Colon (tissue), 2 donors: ENCODE measurements at regions not wholly inside any gene's neighbourhood (a gene's known extent, or its start where the extent isn't known, plus 50 kb on each side); places are given as distances from the start of the nearest gene placed in this dataset.

Experiments used
- FAIRE-seq: peaks from 2 replicates; lab custom pipeline; 2012; peaks lifted over from hg19 to GRCh38; lab: Jason Lieb, UNC
- donor health status: control.
- donor health status: control.

GRCh38 chr5:30734118-30734517 lies 459.4 kb upstream of the CDH6 start:
- no peak for FAIRE-seq

GRCh38 chr5:30725073-30725472 lies 468.4 kb upstream of the CDH6 start:
- no peak for FAIRE-seq

GRCh38 chr5:30698217-30698616 lies 495.3 kb upstream of the CDH6 start:
- FAIRE-seq = no peak

- FAIRE-seq = no peak
These were observed 500.2 kb upstream of the CDH6 start for GRCh38 chr5:30693326-30693725.

DNA sequence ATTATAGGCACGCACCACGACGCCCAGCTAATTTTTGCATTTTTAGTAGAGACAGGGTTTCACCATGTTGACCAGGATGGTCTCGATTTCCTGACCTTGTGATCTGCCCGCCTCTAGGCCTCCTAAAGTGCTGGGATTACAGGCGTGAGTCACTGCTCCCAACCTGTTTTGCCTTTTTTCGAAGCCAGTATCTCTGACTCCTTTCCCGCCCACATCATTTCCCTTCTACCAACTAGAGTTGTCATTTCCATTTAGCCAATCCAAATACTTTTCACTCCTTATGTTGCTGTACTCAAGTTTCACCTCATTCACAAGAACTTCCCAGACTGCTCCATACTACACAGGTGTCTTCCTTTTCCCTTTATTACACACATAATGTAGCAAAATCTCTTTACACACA lies 502.6 kb upstream of the CDH6 start:
- no peak for FAIRE-seq

GRCh38 chr5:30687461-30687860 lies 506.0 kb upstream of the CDH6 start:
- FAIRE-seq = no peak

DNA sequence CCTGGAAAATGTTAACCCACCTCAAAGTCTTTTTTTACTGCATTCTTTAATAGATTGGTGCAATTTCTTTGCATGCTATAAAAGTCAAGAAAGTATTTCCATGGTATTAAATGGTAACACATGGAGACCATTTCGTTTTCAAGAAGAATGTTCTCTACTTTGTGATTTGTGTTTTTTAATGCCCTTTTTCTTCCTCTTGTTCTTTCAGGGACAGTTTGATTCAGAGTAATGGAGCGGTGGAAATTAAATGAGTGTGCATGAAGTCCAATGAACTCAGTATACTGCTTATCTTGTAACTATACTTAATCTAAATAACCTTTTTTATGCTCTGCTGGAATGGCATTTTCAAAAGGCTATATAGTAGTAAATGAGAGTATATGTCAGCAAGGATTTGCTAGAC lies 507.0 kb upstream of the CDH6 start:
- FAIRE-seq = no peak

GRCh38 chr5:30676223-30676840 lies 517.2 kb upstream of the CDH6 start:
- FAIRE-seq = no peak

DNA sequence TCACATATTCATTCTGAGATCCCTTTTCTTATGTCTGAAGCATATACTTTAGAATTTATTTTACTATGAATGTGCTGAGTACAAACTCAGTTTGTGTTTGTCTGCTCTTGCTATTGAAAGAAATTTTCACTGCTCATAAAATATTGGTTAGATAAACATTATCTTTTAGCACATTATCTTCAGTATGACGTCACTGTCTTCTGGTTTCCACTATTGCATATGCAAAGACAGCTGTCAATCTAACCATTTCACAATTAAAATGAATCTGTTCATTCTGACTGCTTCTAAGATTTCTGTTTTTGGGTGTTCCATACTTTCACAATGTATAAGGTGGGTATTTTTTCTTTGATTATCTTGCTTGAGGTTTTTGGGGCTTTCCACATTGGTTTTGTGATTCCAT lies 526.2 kb upstream of the CDH6 start:
- no peak for FAIRE-seq

- FAIRE-seq = no peak
These were observed 530.0 kb upstream of the CDH6 start for GRCh38 chr5:30663536-30663935.

- FAIRE-seq = no peak
These were observed 531.1 kb upstream of the CDH6 start for GRCh38 chr5:30662373-30662772.

DNA sequence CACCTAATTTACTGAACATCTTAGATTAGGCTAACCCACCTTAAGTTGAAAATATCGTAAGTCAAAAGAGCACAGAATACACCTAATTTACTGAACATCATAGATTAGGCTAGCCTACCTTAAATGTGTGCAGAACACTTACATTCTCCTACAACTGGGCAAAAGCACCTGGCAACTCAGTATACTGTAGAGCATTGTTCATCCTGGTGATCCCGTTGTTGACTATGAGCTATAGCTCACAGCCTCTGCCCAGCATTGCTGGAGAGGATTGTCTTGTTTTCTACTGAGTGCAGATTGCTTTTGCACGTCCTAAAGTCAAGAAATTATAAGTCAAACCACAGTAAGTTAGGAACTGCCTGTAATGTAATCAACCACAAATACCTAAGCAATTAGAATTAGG lies 531.8 kb upstream of the CDH6 start:
- FAIRE-seq = no peak

DNA sequence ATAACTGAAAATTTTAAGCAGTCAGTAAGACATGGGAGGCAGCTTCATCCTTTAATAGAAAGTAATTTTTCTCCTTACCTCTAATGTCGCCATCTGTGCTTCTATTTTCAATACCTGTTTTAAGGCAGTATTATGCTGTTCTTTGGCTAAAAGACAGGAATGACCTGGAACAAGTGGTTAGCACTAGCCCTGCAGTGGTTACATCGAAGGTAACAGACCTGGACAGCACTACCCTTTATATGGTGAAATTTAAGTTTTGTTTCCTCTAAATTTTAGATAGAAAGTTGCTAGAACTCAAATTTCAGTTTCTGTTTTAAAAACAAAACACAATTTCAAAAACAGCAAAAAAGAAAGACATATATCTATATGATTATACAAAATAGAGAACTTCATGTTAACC lies 534.1 kb upstream of the CDH6 start:
- FAIRE-seq = no peak

DNA sequence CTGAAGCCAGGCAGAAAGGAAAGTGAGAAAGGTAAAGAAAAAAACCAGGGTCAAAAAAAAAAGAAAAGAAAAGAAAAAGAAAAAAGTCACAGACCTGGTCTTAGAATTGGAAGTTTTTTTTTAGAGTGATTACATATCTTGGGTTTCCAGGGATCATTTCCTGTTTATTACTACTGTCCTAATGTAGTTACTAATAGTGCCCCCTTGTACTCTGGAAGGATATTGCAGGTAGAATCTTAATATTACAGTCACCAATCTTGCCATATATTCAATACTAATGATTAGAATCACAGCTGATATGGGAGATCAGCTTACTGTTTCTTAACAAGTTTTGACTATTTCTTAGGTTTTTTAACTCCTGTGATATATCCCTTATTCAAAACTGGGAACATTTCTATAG lies 543.2 kb upstream of the CDH6 start:
- FAIRE-seq = no peak

DNA sequence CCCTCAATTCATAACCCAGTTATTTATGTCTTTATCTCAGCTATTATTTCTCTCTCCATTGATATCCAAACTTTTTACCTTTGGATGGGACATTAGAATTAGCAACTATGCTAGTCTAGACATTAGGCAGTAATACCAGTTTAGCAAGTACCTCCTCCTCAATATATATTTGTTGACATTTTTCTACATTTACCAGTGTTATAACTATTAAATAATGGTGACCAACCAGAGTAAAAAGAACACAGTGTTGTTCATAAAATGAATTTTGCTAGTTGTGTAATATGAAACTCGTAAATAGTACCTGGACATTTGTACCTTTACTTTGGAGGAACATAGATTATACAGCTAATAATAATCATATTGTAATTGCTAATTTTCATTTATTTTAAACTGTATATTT lies 554.6 kb upstream of the CDH6 start:
- no peak for FAIRE-seq

DNA sequence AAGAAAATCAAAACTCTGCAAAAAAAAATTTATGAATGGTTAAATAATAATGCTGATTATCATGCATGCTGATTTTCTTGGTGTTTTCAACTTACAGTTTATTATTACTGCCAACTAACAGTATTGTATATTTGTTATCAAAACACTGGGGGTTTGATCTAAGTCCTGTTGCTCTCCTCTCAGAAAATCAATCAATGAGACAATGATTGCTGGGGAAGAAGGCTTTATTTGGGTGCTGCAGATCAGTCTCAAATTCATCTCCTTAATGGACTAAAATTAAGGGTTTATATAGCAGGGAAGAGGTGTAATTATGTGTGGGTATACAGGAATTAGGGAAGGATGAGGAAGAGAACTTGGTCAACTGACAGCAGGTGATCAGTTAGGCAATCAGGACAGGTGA lies 565.5 kb upstream of the CDH6 start:
- no peak for FAIRE-seq

DNA sequence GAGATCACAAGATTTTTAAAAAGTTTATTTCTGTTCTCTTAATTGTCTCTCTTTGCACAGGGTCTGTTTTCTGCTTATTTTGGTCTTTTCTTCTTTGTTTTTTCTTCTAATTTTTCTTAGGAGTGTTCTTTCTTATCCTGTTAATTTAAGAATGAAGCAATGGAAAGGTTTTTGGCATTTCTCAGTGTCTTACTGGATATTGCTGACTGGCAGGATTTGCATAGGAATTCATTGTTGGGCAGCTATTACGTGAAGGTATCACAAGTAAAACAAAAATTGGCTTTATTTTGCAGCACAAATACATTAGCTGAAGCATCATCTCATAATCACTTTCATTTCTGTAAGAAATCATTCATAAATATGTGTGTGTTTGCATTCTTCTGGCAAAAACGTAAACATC lies 566.9 kb upstream of the CDH6 start:
- FAIRE-seq = no peak

DNA sequence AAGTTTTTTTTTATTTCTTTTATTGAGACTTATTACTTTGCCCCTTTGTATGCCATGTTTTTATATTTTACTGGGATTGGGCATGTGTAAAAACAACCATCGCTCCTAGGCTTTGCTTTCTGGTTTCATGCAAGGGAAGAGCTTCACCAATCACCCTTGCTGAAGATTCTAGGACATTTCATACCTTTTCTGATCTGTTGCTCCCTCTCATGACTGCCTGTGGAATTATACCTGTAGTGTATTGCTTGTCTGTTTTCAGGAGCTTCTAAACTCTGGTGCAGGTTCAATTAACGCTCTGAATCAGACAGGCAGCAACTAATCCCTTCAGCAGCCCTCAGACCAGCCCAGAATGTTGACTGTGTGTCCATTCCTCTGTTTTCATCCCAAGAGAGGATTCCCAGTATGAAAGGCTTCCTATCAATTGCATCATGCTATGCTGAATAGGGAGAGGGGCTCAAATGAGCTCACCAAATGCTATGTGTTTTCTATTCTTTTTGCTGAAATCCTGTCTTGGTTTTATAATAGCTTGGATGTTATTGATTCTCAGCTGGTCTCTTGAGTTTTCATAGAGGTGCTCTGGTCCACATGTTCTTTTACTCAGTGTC lies 572.9 kb upstream of the CDH6 start:
- no peak for FAIRE-seq

DNA sequence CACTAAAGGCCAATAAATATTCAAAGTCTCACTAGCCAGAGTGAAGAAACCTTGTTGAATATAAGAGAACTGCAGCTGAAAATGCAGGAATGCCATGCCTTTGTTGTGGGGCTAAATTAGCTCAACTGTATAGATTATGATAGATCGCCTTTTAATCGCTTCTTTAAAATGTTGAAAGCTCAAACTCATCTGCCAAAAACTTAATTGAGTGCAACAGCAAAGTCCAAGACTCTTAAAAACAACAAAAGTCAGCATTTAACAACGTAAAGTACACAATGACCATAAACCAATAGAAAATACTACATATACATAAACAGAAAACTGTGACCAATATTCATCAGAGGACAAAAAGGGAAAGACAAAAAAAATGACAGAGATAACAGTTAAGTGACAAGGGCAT lies 585.0 kb upstream of the CDH6 start:
- FAIRE-seq = no peak

DNA sequence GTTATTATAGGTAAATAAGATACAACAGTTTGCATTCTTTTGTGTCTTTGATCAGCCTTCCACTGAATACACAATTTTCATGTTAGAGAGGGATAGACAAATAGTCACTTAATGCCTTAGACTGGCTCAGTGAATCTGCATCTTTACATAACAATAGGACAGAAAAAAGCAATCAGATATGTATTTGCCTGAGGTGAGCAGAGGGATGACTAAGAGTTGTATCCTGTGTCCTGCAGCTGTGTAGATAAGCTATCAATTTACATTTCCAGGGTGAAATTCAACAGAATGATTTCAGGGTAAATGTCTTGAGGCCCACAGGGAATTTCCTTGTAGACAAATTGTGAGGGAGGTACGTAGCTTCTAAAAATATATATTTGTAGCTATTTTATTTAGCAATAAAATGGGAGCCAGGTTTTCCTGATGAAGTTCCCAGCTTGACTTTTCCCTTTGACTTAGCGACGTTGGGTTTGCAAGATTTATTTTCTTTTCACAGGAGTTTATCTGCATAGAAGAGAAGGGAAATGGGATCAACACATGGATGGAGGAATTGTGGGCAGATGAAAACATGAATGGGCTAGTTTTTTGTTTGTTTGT lies 586.1 kb upstream of the CDH6 start:
- FAIRE-seq = no peak

DNA sequence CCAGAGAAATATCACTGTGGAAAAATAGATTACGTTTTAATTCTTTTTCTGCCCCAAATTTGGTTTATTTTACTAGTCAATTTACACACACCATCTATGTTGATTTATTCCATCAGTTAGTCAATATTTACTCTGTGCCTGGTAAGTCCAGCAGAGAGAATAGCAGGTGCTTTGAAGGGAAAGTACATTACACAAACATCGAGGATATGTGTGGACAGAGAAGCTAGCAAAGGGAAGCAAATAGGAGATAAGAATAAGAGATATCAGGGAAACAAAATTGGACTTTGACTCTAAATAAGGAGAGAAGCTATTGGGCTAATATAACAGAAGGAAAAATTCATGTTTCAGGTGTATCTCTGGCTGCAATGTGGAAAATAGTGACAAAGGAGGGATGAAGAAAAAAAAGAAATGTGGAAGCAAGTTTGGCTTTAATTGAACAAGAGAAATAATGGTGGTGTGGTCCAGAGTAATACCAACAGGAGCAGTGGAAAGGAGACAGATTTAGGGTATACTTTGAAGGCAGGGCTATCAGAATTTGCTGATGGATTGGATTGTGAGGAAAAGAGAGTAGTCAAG lies 587.7 kb upstream of the CDH6 start:
- FAIRE-seq = no peak

DNA sequence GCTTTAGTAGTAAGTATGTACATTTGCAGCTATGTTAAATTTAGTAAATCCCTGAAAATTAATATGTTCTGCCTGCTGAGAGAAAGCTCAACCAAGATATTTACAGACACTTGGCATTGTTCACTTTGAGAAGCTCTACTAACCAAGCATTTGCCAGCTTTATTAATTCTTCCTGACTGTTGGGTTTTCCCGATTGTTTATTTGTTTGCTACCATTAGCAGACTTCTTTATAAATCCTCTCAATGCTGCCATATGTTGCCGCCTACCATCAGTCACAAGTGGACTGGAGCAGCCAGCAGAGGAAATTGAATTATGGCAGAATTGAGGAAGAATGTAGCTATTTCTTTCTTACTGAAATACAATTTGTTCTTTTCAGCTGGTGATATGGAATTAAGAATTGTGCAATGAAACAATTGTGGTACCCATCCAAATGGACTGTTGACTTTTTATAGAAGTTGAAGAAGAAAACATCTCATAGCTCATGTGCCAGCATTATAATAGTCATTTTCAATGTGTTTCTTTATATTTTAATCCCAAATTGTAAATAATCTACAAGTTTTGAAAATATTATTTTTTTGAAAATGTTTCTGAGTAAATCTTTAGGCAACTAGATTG lies 588.7 kb upstream of the CDH6 start:
- FAIRE-seq = no peak

DNA sequence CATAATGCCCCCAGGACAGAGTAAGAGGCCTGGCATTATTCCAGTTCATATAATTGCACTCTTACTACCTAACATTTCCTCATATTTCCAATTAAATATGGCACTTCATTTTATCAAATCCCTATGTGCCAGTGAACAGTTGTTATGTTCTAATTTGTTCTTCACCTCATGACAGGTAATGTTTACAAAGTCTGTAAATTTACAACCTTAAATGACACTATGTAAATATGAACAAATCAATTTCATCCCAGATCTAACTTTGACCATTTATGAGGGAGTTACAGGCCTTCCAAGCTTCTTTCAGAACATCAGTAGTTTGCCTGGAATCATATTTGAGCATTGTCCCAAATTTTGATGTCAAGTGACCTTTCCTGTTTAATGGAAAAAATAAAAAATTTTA lies 592.6 kb upstream of the CDH6 start:
- FAIRE-seq = no peak
